HK-2 (cell line): ENCODE measurements at regions not wholly inside any gene's neighbourhood (a gene's known extent, or its start where the extent isn't known, plus 50 kb on each side); places are given as distances from the start of the nearest gene placed in this dataset.

ENCODE experiments used
- DNase-seq: peaks from one replicate; pipeline ENCODE4 v3.0.0-alpha.2; 2018; ENCODE audit not compliant: unreplicated experiment

DNA sequence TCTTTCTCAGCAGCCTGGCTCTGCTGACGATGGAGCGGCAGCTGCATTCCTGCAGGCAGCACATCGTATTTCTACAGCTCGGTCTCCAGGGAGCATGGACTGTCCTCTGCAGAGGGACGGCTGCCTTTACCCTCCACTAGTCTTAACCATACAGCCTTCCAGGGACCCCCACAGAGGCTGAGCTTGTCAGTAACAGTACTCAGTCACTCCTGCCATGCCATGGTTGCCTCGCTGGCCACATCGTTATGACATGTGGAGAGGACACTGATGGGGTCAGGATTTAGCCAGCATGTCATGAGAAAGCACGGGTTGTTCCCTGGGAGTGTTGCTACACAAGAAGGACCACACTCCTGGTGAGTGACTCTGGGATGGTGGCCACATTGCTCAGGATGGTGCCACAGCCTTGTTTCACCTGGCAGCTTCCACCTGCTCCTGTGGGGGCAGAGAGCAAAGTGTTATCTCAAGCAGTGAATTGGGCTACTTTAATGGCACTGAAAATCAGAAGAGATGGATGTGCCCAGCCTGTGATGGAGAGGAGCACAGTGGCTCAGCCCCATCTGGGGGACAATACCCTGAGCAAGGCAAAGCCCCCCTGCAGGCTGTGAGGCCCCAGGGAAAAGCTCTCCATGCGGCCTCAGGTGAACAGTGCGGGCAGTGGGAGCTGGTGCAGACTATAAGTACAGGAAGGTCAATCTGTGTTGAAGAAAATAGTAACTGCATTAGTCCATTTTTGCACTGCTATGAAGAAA is 443.9 kb downstream of the TCERG1L start:
- no peak for DNase-seq

DNA sequence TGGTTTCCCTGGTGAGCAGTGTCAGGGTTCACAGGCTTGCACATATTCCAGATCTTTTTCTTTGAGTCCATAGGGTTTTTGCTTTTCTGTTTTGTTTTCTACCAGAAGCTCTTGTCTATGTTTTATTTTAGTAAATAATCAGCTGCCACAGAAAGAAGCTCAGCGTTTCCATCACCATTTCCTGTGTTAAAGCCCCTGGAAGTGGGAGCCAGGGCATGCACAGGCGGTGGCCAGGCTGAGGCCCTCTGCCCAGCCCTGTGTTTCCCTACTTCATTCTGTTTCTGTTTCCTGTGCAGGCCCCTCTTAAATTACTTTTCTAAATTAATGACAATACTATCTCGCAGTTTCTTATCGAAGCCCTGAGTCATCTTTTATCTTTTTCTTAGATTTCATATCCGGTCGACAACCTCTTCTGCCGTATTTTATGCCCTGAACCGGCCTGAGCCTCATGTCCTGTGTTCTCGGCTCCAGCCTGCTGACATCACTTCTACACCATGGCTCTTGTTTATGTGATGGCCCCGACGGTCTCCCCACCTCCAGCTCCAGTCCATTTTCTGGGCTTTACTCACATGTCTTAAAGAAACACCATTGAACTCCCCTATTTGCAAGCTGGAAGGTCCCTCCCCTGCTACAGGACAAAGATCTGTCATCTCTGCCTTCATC is 442.2 kb downstream of the TCERG1L start:
- no peak for DNase-seq

DNA sequence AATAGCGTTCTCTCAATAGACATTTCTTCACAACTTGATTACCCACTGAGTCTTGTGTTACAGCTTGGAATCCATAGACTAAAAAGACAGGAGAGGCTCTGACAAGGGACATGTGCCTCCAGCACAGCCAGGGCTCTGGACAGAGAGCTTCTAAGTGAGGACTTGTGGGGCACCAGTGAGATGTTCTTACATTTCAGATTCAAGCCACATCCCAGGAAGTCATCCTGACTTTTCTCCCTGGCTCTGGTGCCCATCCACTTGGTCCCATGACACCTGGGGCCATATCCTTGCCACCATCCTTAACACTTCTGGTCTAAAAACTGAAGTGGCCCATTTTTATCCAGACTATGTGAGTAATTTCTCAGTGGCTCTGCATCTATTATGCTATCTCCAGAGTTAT is 440.1 kb downstream of the TCERG1L start:
- no peak for DNase-seq

DNA sequence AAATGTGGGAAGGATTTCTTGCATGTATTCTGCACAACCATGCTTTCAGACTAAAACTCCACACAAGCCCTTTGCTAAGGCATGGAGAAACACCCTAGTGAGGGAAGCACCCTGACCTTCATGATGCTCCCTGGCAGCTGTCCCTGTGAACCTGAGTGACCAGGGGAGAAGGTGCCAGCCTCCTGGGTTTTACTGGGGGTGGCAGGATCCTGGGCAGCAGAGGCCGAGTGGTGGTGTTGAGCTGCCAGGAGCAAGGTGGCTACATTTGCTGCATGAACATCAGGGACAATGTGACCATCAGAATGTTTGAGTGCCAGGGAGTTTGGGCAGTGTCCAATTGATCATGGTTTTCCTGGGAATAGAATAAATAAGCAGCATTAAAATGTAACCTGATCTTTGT is 437.9 kb downstream of the TCERG1L start:
- no peak for DNase-seq

DNA sequence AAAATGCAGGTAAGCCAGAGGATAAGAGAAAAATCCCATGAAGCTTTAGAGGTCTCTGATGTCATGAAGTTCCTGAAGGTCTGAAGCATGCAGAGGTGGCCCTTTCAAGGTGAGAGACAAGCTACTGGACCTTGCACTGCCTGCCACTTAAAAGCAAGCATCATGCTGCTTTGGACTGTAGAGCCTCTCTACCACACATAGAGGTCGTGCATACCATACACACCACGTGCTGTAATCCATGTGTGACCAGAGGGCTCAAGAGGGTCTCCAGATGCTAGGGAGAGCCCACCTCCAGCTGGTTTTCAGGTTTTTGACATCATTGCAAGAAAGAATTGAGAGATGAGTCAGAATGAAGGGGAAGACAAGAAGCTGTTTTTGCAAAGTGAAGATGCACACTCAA is 436.4 kb downstream of the TCERG1L start:
- no peak for DNase-seq

DNA sequence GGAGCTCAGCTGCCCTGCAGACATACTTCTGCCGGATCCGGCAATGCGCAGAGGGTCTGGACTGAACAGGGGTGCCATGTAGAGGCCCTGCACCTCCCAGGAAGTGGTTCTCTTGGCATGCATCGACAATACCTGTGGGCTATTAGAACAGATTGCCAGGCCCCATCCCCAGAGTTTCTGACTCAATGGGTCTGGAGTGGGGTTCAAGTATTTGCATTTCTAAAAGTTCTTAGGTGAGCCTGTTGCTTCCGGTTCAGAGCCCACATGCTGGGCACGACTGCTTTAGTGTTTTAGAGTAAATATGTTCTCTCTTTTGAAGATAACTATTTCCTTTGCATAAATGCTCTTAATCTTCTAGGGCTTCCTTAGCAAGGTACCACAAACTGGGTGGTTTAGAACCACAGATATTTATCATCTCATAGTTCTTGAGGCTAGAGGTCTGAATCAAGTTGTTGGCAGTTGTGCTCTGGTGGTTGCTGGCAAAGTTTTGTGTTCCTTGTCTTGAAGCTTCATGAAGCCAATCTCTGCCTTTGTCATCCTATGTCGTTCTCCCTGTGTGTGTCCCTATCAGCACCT is 435.5 kb downstream of the TCERG1L start:
- DNase-seq: no peak

DNA sequence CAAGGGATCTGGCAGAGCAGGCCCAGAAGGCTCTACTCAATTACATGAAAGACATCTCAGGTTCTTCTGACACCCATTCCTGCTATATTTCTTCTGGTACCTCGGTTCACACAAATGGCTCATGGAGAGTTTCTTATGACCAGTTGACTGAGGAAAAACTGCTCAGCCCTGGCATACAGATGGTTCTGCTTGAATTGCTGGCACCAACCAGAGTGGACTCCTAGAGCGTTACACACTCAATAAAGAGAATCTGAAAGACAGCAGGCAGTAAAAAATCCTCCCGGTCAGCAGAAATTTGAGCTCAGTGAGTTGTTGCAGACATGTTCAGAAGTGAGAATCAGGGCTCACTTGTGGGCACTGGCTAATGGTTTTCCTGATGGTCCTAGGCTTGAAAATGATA is 434.4 kb downstream of the TCERG1L start:
- no peak for DNase-seq

DNA sequence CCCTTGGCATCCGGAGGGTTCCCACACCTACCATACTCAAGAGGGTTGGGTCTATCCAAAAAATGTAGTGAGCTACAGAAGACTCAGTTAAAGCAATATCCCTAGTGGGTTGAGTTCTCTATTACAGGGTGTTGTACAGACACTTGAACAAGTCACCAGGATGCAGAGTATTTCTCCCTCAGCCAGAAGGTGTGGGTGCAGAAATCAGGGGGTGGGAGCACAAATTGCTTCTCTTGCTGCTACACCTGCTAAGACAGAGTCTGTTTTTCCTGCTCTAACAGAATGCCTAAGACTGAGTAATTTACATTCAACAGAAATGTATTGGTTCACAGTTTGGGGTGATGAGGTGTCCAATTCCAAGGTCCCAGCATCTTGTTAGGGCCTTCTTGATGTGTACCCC is 433.4 kb downstream of the TCERG1L start:
- no peak for DNase-seq

DNA sequence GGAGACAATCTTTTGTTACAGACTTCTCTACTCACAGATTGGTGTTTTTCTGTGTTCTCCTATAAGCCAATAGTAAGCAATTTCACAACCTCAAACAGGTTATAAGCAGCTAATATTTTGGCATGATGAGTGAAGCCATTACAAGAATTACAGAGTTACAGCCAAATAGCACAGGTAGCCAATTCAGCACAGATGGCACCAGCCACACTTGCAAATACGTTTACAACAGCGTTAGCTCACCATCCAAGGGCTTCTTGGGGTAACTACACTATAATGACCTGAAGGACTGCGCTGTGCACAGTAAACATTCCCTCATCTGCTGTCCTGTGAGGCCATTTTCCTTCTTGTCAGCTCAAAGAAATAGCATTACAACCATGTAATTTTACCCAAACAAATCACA is 428.6 kb downstream of the TCERG1L start:
- DNase-seq: no peak

DNA sequence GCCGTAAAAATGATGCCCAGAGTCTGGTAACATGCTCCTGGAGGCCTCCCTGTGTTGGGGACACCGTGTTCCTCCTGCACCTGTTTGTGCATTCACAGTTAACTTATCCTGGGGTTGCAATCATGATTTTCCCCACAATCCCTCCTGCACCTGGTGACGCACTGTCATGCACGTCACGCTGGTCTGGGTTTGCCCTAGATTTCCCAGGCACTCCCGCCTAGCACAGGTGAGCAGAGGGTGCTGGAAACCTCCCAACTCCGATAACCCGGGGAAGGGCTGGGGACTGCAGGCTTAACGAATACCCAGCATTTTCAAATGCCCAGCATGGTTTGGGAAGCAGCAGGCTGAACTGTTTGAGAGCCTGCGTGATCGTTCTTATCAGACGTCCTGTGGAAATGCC is 427.1 kb downstream of the TCERG1L start:
- no peak for DNase-seq

DNA sequence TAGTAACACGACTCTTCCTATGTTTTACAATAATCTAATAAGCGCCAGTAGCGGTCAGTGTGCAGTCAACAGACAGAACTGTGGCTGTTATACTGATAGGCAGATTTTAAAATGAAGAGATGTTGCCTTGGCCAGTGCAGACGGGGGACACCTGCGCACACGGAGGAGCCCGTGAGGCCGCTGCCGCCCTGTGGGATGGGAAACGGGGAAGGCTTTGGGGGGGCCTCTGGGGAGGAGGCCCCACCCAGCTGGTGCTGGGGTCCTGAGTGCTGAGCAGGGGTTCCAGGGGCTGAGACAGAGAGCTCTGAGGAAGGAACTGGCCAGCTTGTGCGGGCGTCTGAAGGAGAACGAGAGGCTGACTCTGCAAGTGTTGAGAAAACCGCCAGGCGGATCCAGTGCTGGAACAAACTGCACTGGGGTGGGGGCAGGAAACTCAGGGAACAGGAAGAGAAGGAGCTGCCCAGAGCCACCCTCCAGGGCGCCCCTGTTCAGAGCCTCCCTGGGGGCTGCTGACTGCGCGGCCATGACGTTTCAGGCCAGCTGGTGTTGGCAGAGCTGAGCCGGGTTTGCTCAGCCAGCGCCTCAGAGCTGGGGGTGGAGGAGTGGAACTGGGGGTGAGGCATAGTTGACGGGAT is 426.4 kb downstream of the TCERG1L start:
- DNase-seq: no peak

DNA sequence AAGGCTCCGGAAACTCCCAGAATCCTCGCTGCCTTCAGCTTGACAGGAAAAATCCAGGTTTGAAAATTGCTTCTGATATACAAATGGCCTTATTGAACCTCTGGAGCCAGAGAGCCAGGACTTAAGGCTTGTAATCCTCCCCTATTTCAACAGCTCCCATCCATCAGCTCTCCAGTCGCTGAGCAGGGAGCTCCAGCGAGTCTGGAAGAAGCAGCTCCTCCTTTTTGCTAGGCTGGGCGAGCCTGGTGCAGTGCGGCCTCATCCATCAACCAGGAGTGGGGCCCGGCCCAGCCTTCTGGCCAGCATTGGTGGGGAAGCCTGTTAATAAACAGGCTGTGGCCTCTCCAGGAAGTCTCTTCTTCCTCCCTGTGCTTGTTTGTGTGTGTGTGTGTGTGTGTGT is 424.4 kb downstream of the TCERG1L start:
- DNase-seq: no peak

DNA sequence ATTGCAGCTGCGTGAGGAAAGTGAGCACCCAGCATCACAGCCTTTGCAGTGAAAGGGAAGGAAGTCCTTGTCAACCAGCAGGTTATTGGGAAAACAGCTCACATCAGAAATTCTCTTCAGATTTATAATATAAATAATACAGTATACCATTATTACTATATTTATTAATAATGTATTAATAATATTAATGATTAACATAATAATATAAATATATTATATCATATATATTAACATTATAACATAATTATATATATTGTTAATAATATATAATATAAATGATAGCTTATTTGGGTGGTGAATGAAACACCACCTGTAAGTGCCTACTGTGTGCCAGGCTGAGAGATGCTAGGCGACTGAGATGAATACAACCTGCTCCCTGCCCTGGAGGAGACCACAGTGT is 423.0 kb downstream of the TCERG1L start:
- DNase-seq: no peak

DNA sequence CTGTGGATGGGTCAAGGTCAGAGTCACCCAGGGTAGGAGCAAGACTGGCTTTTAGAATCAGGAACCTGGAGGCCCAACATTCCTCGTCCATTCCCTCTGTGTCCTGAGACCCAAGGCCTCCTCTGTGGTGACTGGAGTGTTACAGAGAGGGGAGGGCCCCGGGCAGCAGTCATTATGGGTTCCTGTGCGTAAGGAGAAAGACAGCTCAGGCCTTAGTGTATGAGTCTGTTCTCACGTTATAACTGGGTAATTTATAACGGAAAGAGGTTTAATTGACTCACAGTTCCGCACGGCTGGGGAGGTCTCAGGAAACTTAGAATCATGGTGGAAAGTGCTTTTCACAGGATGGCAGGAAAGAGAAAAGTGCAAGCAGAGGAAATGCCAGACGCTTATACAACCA is 422.3 kb downstream of the TCERG1L start:
- no peak for DNase-seq

DNA sequence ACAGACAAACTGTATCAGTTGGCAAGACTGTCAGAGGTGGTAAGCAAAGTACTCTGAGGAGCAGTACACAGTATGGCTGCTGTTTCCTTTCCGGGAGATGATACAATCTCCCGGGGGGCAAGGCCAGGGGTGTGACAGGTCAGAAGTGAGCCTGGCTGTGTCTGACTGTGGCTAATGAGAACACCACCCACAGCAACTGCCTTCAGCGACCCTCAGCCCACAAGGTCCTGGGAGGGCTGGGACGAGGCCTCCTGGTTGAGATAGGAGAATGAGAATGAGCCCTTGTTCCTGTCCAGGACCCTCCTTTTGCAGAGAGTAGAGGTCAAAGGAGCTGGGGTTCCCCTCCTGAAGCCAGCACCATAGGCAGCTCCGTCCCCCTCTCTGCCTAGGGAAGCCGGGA is 421.7 kb downstream of the TCERG1L start:
- no peak for DNase-seq

DNA sequence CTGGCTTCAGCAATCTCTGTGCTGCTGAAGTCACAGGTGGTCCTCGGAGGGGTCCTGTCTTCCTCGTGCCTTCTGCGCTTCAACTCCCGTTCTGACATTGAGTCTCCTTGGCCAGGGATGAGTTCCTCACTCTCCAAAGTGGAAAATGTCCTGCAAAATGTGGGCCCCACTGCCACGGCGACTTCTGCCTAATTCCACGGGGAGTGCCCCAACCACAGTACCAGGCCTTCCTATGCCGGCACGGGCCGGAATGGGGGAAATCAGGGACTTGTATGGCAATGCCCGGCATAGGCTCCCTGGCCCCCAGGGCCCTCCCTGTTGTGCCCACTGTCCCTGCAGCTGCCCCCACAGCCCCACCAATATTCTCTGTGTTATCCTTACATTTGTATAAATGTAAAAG is 420.5 kb downstream of the TCERG1L start:
- DNase-seq: no peak

DNA sequence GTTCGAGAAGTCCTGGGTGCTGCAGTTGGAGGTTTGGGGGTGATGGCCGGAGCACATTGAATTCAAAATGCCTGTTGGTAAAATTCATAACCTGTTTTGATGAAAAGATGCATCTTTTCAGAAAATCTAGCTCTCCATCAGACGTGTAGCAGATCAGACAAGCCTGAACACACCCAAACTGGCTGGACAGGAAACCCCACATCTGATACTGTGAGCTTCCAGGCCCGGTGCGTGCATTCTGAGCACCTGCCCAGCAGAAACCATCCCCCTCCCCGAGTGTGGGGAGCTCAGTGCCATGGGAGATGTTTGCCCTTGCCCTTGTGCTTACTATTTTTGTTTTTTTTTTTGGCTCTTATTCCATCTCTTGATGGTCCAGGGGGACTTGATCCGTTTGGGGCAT is 417.1 kb downstream of the TCERG1L start:
- DNase-seq: no peak

DNA sequence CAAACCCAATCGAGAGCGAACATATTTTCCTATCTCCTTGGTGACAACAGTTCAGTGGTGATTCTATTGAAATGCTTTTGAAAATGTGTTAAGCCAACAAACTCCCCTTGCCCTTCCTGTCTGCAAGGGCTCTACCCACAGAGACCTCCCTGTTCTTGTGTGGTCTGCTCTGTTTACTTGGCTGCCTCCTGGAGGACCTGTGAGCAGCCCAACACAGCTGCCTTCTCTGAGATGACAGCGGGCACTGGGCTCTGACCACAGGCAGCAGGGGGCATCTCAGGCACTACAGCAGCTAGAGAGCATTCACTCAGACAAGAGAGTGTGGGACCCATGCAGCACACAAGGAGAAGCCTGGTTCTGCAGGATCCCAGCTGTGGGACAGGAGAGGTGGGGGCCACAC is 416.4 kb downstream of the TCERG1L start:
- no peak for DNase-seq

DNA sequence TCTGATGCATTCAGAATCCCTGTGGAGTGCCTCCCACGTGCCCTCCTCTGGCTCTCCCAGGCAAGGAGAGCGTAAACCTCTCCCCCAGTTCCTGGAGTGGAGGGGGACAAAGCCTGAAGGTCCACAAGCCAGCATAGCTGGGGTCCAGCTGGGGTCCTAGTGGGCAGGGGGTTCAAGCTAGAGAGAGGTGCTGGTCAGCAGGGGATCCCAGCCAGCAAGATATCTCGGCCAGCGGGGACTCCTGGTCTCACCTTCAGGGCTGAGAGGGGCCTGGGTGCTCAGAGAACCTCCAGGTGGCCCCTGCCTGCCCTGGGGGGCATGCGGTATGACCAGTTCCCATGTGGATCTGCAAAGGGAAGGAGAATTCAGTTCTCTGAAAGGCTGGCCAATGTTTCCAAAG is 413.7 kb downstream of the TCERG1L start:
- DNase-seq: no peak

DNA sequence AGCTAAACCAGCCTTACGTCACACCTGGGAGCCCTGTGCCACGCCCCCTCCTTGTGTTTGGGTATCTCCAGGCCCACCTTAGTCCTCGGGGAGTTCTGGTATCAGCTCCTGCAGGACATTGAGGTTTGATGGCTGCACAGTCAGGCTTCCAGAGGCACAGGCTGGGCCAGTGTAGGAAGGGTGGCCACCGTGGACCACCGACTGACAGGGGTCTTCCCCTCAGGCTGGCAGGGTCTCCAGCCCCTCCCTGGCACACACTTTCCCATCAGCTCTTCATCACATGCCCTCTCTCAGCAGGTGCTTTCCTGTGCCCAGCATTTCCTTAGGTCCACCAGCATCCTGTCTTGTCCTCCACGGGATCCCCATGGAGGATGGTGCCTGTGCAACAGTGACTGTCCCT is 413.1 kb downstream of the TCERG1L start:
- no peak for DNase-seq

DNA sequence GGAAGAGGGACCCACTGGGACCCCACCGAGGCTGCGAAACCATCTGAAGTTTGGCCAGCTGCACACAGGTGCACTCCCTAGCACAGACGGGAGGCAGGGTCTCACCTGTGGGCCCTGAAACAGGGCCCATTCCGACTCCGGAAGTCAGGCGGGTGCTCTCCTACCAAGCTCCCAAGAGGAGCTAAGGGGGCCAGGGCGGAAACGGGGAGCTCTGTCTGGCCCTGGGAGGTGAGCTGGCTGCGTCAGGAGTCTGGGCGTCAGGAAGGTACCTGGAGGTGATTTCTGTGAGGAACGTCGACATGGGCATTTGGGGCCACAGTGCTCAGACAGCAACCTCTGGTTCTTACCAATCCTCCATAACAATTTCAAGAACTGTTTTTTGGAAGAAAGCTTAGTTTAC is 411.7 kb downstream of the TCERG1L start:
- DNase-seq: no peak

DNA sequence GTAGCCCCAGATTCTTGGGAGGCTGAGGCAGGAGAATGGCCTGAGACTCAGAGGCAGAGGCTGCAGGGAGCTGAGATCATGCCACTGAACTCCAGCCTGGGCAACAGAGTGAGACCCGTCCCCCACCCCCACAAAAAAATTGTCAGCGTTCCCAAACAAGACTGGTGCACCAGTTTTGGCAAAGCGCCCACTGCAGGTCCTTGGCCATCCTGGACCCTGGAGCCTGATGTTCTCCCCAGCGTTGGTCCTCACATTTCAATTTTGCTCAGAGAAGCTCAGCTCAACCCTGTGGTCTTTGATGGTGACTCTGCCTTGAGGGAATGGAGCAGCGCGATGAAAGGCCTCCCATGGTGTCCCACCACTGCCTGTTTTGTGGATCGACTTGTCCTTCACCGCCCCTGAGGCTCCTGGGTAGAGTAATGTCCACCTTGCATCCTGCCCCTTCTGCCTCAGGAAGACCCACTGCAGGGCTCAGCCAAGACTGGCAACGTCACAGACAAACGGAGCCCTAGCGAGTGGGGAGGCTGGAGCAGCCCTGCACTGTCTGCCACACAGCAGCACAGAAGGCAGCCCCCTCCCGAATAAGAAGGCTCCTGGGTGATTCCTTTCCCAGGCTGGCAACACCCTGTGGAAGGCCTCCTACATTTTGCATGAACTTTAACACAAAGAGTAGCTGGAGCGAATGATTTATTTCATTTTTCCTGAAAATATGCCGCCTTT is 410.9 kb downstream of the TCERG1L start:
- no peak for DNase-seq
